Omental fat pad (tissue), 3 donors: ENCODE measurements at regions not wholly inside any gene's neighbourhood (a gene's known extent, or its start where the extent isn't known, plus 50 kb on each side); places are given as distances from the start of the nearest gene placed in this dataset.

Source experiments
- ATAC-seq: fragments of 150-250 bp; one replicate; pipeline ENCODE4 v1.9.1; 2016; ENCODE audit warnings: mild to moderate bottlenecking, moderate library complexity; ENCODE audit not compliant: low FRiP score
- DNase-seq: peaks from one replicate; pipeline ENCODE4 v3.0.0-alpha.2; 2019; ENCODE audit warnings: low spot score
- CTCF ChIP-seq, 3 donors: fragments of 450-650 bp; IDR thresholded peaks; one replicate each; pipeline ENCODE4 v1.5.1; 2016 to 2017; ENCODE audit warnings: antibody characterized with exemption in 3 of 3, mild to moderate bottlenecking in 3 of 3, moderate library complexity in 2 of 3

- ATAC-seq, result no peak
- TF ChIP-seq CTCF (IDR thresholded peaks at IDR 0.05), result no peak
- DNase-seq, result no peak
Observed at GRCh38 chr10:65491799-65492198, 1434.0 kb upstream of the LRRTM3 start.

GRCh38 chr10:65496541-65496940 is 1429.3 kb upstream of the LRRTM3 start:
- no peak for DNase-seq
- no peak for ATAC-seq
- TF ChIP-seq CTCF (IDR thresholded peaks at IDR 0.05), result no peak

GRCh38 chr10:65497837-65498236 is 1428.0 kb upstream of the LRRTM3 start:
- DNase-seq (no peak), ATAC-seq (no peak)
- TF ChIP-seq CTCF (IDR thresholded peaks at IDR 0.05), result no peak

GRCh38 chr10:65500716-65501115 is 1425.1 kb upstream of the LRRTM3 start:
- no peak for TF ChIP-seq CTCF (IDR thresholded peaks at IDR 0.05)
- ATAC-seq (no peak), DNase-seq (no peak)

GRCh38 chr10:65501259-65501658 is 1424.6 kb upstream of the LRRTM3 start:
- DNase-seq (no peak), ATAC-seq (no peak)
- no peak for TF ChIP-seq CTCF (IDR thresholded peaks at IDR 0.05)

GRCh38 chr10:65518379-65518778 is 1407.5 kb upstream of the LRRTM3 start:
- no peak for TF ChIP-seq CTCF (IDR thresholded peaks at IDR 0.05)
- ATAC-seq (no peak), DNase-seq (no peak)

- DNase-seq, result no peak
- ATAC-seq, result no peak
- TF ChIP-seq CTCF (IDR thresholded peaks at IDR 0.05), result no peak
Observed at GRCh38 chr10:65528986-65529385, 1396.8 kb upstream of the LRRTM3 start.
